ENCODE measurements at regions not wholly inside any gene's neighbourhood (a gene's known extent, or its start where the extent isn't known, plus 50 kb on each side); places are given as distances from the start of the nearest gene placed in this dataset.

DNA sequence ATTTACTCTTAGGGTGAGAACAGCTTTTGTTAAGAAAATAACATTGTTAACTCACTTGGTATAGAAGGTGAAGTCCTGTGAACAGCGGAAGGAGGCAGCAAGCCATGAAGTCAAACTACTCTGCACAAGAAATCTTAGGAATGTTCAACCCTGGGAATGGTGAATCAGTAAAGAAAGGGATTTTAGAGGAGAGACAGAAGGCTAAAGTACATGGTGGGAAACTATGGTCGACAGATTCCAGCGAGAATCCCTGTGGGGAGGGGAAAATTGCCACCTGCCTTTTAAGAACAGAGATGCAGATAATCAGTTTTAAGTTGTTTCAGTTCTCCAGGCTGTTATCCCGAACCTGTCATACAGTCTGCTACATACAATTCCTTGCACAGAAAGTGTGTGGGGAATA is 63.2 kb upstream of the PTPRR start:
- peak overlapping the region; percentile 79 for H3K27ac Mint-ChIP-seq (ENCODE audit: unreplicated experiment)

DNA sequence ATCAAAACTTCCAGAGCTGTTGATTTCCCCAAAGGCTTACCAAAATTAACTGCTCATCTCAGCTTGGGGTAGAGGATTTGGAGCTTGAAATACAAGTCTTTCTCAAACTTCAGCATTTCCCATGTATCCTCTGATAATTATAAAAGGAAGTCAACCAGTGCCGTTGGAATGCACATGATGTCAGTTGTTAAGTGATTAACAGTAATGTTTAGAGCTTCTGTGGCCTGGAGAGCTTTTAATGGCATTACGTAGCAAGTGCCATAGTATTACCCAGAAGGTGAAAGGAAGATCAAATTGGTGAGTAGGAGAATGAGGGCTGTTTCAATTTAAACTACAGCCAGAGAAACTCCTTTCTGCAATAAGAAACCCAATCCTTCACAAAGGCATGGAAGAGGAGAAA is 62.5 kb upstream of the PTPRR start:
- H3K27ac Mint-ChIP-seq (ENCODE audit: unreplicated experiment) = no peak overlapping the region
- TF ChIP-seq, protein P1, sequence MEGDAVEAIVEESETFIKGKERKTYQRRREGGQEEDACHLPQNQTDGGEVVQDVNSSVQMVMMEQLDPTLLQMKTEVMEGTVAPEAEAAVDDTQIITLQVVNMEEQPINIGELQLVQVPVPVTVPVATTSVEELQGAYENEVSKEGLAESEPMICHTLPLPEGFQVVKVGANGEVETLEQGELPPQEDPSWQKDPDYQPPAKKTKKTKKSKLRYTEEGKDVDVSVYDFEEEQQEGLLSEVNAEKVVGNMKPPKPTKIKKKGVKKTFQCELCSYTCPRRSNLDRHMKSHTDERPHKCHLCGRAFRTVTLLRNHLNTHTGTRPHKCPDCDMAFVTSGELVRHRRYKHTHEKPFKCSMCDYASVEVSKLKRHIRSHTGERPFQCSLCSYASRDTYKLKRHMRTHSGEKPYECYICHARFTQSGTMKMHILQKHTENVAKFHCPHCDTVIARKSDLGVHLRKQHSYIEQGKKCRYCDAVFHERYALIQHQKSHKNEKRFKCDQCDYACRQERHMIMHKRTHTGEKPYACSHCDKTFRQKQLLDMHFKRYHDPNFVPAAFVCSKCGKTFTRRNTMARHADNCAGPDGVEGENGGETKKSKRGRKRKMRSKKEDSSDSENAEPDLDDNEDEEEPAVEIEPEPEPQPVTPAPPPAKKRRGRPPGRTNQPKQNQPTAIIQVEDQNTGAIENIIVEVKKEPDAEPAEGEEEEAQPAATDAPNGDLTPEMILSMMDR (IDR thresholded peaks at IDR 0.05) = no peak

More for the DNA sequence above, 63.2 kb upstream of the PTPRR start:
- Mint-ChIP-seq H3K36me3 (ENCODE audit: low read depth) (no peaks in the 10 kb centered on the region), H3K4me1 (ENCODE audit: low read depth) (peaks cover 40% of the 10 kb centered on the region), H3K27me3 (ENCODE audit: low read depth) (no peaks in the 10 kb centered on the region), H3K4me3 (ENCODE audit: unreplicated experiment) (no peak overlapping the region), H3K9me3 (ENCODE audit: low read depth) (no peaks in the 10 kb centered on the region)
- TF ChIP-seq, protein P1 (IDR thresholded peaks at IDR 0.05) = no peak
- no peak for DNase-seq (ENCODE audit: low spot score)

DNA sequence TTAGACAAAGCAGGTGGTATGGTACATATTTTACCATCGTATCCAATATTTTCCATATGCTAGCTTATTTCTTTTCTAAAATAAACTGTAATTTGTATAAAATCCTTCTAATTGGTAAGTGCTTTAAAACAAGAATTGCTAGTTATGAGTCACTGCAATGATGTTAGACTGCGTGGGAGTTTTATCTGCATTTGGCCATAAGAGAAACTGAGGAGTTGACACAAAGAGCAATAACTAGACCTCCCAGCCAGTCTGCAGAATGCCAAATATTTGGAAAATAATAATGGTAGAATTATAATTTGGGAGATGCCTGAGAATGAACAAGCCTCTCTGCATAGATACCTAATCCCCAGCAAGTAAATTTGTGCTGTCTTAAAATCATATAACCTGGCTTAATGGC is 61.7 kb upstream of the PTPRR start:
- no peak for DNase-seq (ENCODE audit: low spot score)
- Mint-ChIP-seq H3K4me1 (ENCODE audit: low read depth) (peaks cover 42% of the 10 kb centered on the region), H3K4me3 (ENCODE audit: unreplicated experiment) (no peak overlapping the region), H3K27me3 (ENCODE audit: low read depth) (no peaks in the 10 kb centered on the region), H3K27ac (ENCODE audit: unreplicated experiment) (no peak overlapping the region), H3K36me3 (ENCODE audit: low read depth) (no peaks in the 10 kb centered on the region), H3K9me3 (ENCODE audit: low read depth) (no peaks in the 10 kb centered on the region)
- TF ChIP-seq, protein P1 (IDR thresholded peaks at IDR 0.05) = no peak

More for the DNA sequence above, 62.5 kb upstream of the PTPRR start:
- no peak overlapping the region for H3K4me3 Mint-ChIP-seq (ENCODE audit: unreplicated experiment)
- DNase-seq (ENCODE audit: low spot score) = no peak
- peaks cover 42% of the 10 kb centered on the region for H3K4me1 Mint-ChIP-seq (ENCODE audit: low read depth)
- H3K27me3 Mint-ChIP-seq (ENCODE audit: low read depth) = no peaks in the 10 kb centered on the region
- no peaks in the 10 kb centered on the region for H3K9me3 Mint-ChIP-seq (ENCODE audit: low read depth)
- H3K36me3 Mint-ChIP-seq (ENCODE audit: low read depth) = no peaks in the 10 kb centered on the region

DNA sequence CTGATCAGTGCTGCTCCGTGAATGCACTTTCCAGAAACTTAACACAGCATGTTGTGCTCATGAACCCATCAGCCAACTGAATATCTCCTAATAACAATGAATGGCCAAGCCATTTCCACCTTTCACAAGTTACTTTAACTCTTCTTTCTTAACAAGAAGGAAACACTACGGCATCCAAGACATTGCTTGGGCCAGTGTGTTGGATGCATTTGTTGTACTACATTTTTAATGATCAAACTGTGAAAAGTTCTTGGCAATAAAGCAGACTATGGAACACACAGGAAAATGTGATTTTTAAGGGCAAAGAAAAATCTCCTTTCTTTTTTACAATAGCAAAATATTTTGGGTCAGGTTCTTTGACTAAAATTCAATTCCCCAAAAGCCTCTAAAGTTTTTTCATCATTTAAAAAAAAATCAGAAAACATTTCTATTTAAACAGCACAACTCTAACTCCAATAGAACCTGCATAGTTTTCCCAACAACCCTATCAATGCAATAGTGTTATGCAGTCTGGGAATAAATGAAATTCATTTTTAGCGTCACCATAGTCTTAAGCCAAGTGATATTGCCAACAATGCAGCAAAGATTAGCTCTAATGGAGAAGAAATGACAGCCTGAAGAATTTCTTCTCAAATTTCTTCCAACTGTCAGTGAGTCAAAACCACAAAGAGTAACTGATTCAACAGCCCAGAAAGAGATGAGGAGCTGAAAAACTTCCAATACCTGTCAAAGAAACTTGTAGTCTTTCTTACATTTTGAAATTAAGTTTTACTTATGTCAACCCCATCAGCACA is 50.7 kb upstream of the PTPRR start:
- no peak for DNase-seq (ENCODE audit: low spot score)
- Mint-ChIP-seq H3K9me3 (ENCODE audit: low read depth) (peaks cover 2% of the 10 kb centered on the region), H3K27ac (ENCODE audit: unreplicated experiment) (peak overlapping the region; percentile 62), H3K36me3 (ENCODE audit: low read depth) (no peaks in the 10 kb centered on the region), H3K4me1 (ENCODE audit: low read depth) (peaks cover 11% of the 10 kb centered on the region), H3K4me3 (ENCODE audit: unreplicated experiment) (no peak overlapping the region), H3K27me3 (ENCODE audit: low read depth) (no peaks in the 10 kb centered on the region)
- TF ChIP-seq, protein P1 (IDR thresholded peaks at IDR 0.05) = no peak
